HepG2 (cell line): ENCODE measurements at regions not wholly inside any gene's neighbourhood (a gene's known extent, or its start where the extent isn't known, plus 50 kb on each side); places are given as distances from the start of the nearest gene placed in this dataset.

ENCODE experiments used
- ATAC-seq: fragments of 200-7000 bp; cut with Tn5 transposase; 3 replicates; pipeline ENCODE4 v1.9.1; 2020; ENCODE audit warnings: mild to moderate bottlenecking, moderate library complexity
- BruUV-seq: library from RNA; stranded (reverse); fragments of 400-500 nt; replicated peaks from 2 replicates; lab custom pipeline; 2021; lab: Mats Ljungman, UMichigan
- CTCF ChIA-PET: fragments of 300-600 bp; formaldehyde crosslinking; extraction: SDS; loops from one replicate; lab custom pipeline; 2021; ENCODE audit warnings: low total read pairs, inconsistent platforms, low intra/inter-chr PET ratio; lab: Yijun Ruan, JAX
- POLR2A ChIA-PET: fragments of 350-600 bp; sonication (Branson Sonifier 250); formaldehyde crosslinking; loops from one replicate; lab custom pipeline; 2020; ENCODE audit warnings: antibody characterized with exemption, inconsistent platforms; lab: Yijun Ruan, JAX
- DNase-seq: peaks from one replicate; pipeline ENCODE4 v3.0.0-alpha.2; 2015; ENCODE audit warnings: low spot score
- FAIRE-seq: peaks from 3 replicates; lab custom pipeline; 2011; peaks lifted over from hg19 to GRCh38; lab: Jason Lieb, UNC
- H2AFZ ChIP-seq: one replicate; pipeline ENCODE4 v1.6.1; 2011; ENCODE audit warnings: low read length, inconsistent platforms
- H3K27ac ChIP-seq: fragments of 300-600 bp; 3 replicates; pipeline ENCODE4 v1.8.0; 2011; ENCODE audit warnings: mixed run types, mild to moderate bottlenecking, mixed read lengths, low read length, inconsistent platforms; ENCODE audit not compliant: insufficient read depth; ENCODE audit errors: extremely low read length
- H3K27me3 ChIP-seq, 2 experiments: fragments of 200-600 bp in 1 of 2; 2 replicates in 1 of 2; 3 replicates in 1 of 2; pipeline versions ENCODE4 v1.6.0 to v1.8.0; 2011; ENCODE audit warnings: low read length in 2 of 2, mild to moderate bottlenecking in 2 of 2, moderate library complexity in 2 of 2, inconsistent platforms in 1 of 2; ENCODE audit not compliant: insufficient read depth in 2 of 2, control insufficient read depth in 1 of 2
- H3K36me3 ChIP-seq, 2 experiments: fragments of 200-600 bp in 1 of 2; replicated peaks in 1 of 2; 2 replicates in 1 of 2; 3 replicates in 1 of 2; pipeline versions ENCODE4 v1.5.1 to v1.8.0; 2011; ENCODE audit warnings: low read length in 2 of 2, inconsistent platforms in 1 of 2; ENCODE audit not compliant: insufficient read depth in 2 of 2, control insufficient read depth in 1 of 2
- H3K4me1 ChIP-seq: 2 replicates; pipeline ENCODE4 v1.5.1; 2012; ENCODE audit warnings: low read length, inconsistent platforms; ENCODE audit not compliant: insufficient read depth
- H3K4me2 ChIP-seq: 2 replicates; pipeline ENCODE4 v1.6.0; 2011; ENCODE audit warnings: low read depth, low read length, inconsistent platforms
- H3K4me3 ChIP-seq, 3 experiments: fragments of 200-600 bp in 1 of 3; sonication (generic), shearing (Covaris generic) in 1 of 3; replicated peaks in 1 of 3; 2 replicates each; pipeline ENCODE4 v1.5.1; 2011 to 2016; ENCODE audit warnings: low read length in 3 of 3, inconsistent platforms in 2 of 3, low read depth in 2 of 3, mild to moderate bottlenecking in 2 of 3, control low read depth in 1 of 3, mixed read lengths in 1 of 3; ENCODE audit not compliant: insufficient read depth in 1 of 3
- H3K79me2 ChIP-seq: one replicate; pipeline ENCODE4 v1.6.1; 2011; ENCODE audit warnings: low read length, inconsistent platforms; ENCODE audit not compliant: insufficient read depth
- H3K9ac ChIP-seq: 2 replicates; pipeline ENCODE4 v1.6.0; 2011; ENCODE audit warnings: mild to moderate bottlenecking, low read depth, low read length, inconsistent platforms; ENCODE audit not compliant: insufficient read depth
- H3K9me3 ChIP-seq: 2 replicates; pipeline ENCODE4 v1.5.1; 2012; ENCODE audit warnings: mild to moderate bottlenecking, low read length
- H4K20me1 ChIP-seq: 2 replicates; pipeline ENCODE4 v1.6.0; 2011; ENCODE audit warnings: inconsistent platforms, mild to moderate bottlenecking, low read length, moderate library complexity; ENCODE audit not compliant: insufficient read depth
- ATF4 ChIP-seq, 2 experiments: fragments of 450-650 bp in 1 of 2; sonication (generic) in 1 of 2; formaldehyde crosslinking; IDR thresholded peaks; 2 replicates each; pipeline versions ENCODE4 v1.5.0 to v1.8.0; 2020 to 2022; ENCODE audit warnings: mild to moderate bottlenecking in 1 of 2, missing genetic modification reagents in 1 of 2
- IRF9 ChIP-seq: sonication (generic); formaldehyde crosslinking; IDR thresholded peaks from 2 replicates; pipeline ENCODE4 v1.8.0; 2022; ENCODE audit warnings: missing genetic modification reagents, mild to moderate bottlenecking, borderline replicate concordance
- KDM3A ChIP-seq: IDR thresholded peaks from 2 replicates; pipeline ENCODE4 v1.6.1; 2018; ENCODE audit warnings: low read depth, missing compliant biosample characterization
- NR2C2 ChIP-seq: sonication (generic); formaldehyde crosslinking; IDR thresholded peaks from 2 replicates; pipeline ENCODE4 v1.4.0; 2020; ENCODE audit warnings: missing genetic modification reagents, mild to moderate bottlenecking, moderate library complexity, borderline replicate concordance
- PAWR ChIP-seq: sonication (generic); formaldehyde crosslinking; IDR thresholded peaks from 2 replicates; pipeline ENCODE4 v1.4.0; 2020; ENCODE audit warnings: missing genetic modification reagents, mild to moderate bottlenecking, borderline replicate concordance
- RFXAP ChIP-seq: sonication (generic); formaldehyde crosslinking; IDR thresholded peaks from 2 replicates; pipeline ENCODE4 v1.4.0; 2020; ENCODE audit warnings: missing genetic modification reagents, borderline replicate concordance
- SMC3 ChIP-seq: IDR thresholded peaks from 2 replicates; pipeline ENCODE4 v1.6.1; 2011; ENCODE audit warnings: low read length, improper control_type of control experiment
- TSC22D2 ChIP-seq: sonication (generic); formaldehyde crosslinking; IDR thresholded peaks from 2 replicates; pipeline ENCODE4 v1.5.1; 2020; ENCODE audit warnings: missing genetic modification reagents, mild to moderate bottlenecking, borderline replicate concordance
- U2AF1 ChIP-seq: fragments of 200-400 bp; formaldehyde crosslinking; optimal IDR thresholded peaks from 2 replicates; pipeline ENCODE3; 2017; ENCODE audit warnings: mild to moderate bottlenecking, low read depth, low read length
- U2AF2 ChIP-seq: fragments of 200-400 bp; formaldehyde crosslinking; IDR thresholded peaks from 2 replicates; pipeline ENCODE4 v1.6.1; 2017; ENCODE audit warnings: low read depth, mild to moderate bottlenecking, low read length
- ZNF326 ChIP-seq: sonication (generic); formaldehyde crosslinking; IDR thresholded peaks from 2 replicates; pipeline ENCODE4 v1.4.0; 2020; ENCODE audit warnings: missing genetic modification reagents, borderline replicate concordance
- ZNF362 ChIP-seq: sonication (generic); formaldehyde crosslinking; IDR thresholded peaks from 2 replicates; pipeline ENCODE4 v1.4.0; 2020; ENCODE audit warnings: missing genetic modification reagents, mild to moderate bottlenecking, borderline replicate concordance
- ZNF451 ChIP-seq: sonication (generic); formaldehyde crosslinking; IDR thresholded peaks from 2 replicates; pipeline ENCODE4 v1.5.0; 2020; ENCODE audit warnings: mild to moderate bottlenecking, missing genetic modification reagents
- ZNF83 ChIP-seq: sonication (generic); formaldehyde crosslinking; IDR thresholded peaks from 2 replicates; pipeline ENCODE4 v1.4.0; 2020; ENCODE audit warnings: missing genetic modification reagents, mild to moderate bottlenecking, borderline replicate concordance
- ZSCAN5A ChIP-seq: sonication (generic); formaldehyde crosslinking; IDR thresholded peaks from 2 replicates; pipeline ENCODE4 v1.8.0; 2022; ENCODE audit warnings: mild to moderate bottlenecking, missing genetic modification reagents, borderline replicate concordance
- in situ Hi-C: cut with HindIII; loops from 2 replicates; pipeline ENCODE4 v1.10.0; 2017; ENCODE audit warnings: low pct_unique_long_range_greater_than_20kb; ENCODE audit not compliant: extremely low pct_ligation_motif_present
- intact Hi-C: fragments of 100-400 bp; cut with micrococcal nuclease; formaldehyde crosslinking; loops from one replicate; pipeline ENCODE4 v1.10.0; 2022; ENCODE audit not compliant: unreplicated experiment

- TF ChIP-seq ZNF362 = no peak
Observed at GRCh38 chr2:51222106-51222505, 190.2 kb upstream of the NRXN1 start (continued).

GRCh38 chr2:51220606-51221005 is 188.7 kb upstream of the NRXN1 start:
- Histone ChIP-seq H3K9ac (no peak overlapping the region), H3K27me3 (no peaks in the 10 kb centered on the region), H3K4me1 (no peaks in the 10 kb centered on the region), H4K20me1 (no peaks in the 10 kb centered on the region), H3K9me3 (peaks cover 88% of the 10 kb centered on the region), H3K4me2 (no peak overlapping the region), H3K27ac (no peak overlapping the region), H3K4me3 (no peak overlapping the region), H2AFZ (no peak overlapping the region), H3K79me2 (no peaks in the 10 kb centered on the region), H3K36me3 (no peaks in the 10 kb centered on the region)
- ATAC-seq = no peak
- no peak for TF ChIP-seq PAWR (CRISPR knock-in tag)
- TF ChIP-seq U2AF2 = no peak
- TF ChIP-seq KDM3A (CRISPR knock-in tag) = no peak
- TF ChIP-seq ZNF451 = no peak
- no peak for TF ChIP-seq ZNF326 (CRISPR knock-in tag)
- no peak for TF ChIP-seq SMC3
- TF ChIP-seq ZNF83 = no peak
- TF ChIP-seq NR2C2 (CRISPR knock-in tag) = no peak
- TF ChIP-seq ATF4 (CRISPR knock-in tag; IDR thresholded peaks at IDR 0.05) = no peak
- TF ChIP-seq IRF9 (CRISPR knock-in tag) = no peak
- TF ChIP-seq RFXAP (CRISPR knock-in tag) = no peak
- no peak for TF ChIP-seq ZSCAN5A (CRISPR knock-in tag)
- TF ChIP-seq TSC22D2 (CRISPR knock-in tag) = no peak
- no peak for TF ChIP-seq U2AF1
- POLR2A ChIA-PET = no interaction called here
- FAIRE-seq = no peak
- CTCF ChIA-PET = no interaction called here
- BruUV-seq = no TSS peak
- no peak for DNase-seq
- intact Hi-C loops = no loop called here
- in situ Hi-C loops = no loop called here
